Upper lobe of right lung (tissue), 1 donor: ENCODE measurements at regions not wholly inside any gene's neighbourhood (a gene's known extent, or its start where the extent isn't known, plus 50 kb on each side); places are given as distances from the start of the nearest gene placed in this dataset.

ENCODE experiments used
- ATAC-seq: fragments of 200-7000 bp; cut with Tn5 transposase; one replicate; pipeline ENCODE4 v1.9.1; 2020; ENCODE audit warnings: mild to moderate bottlenecking, moderate library complexity
- DNase-seq: peaks from one replicate; pipeline ENCODE4 v3.0.0-alpha.2; 2020
- H3K27ac ChIP-seq: fragments of 200-600 bp; one replicate; pipeline ENCODE4 v1.8.0; 2022
- H3K27me3 ChIP-seq: fragments of 200-600 bp; one replicate; pipeline ENCODE4 v1.8.0; 2022; ENCODE audit warnings: mild to moderate bottlenecking
- H3K36me3 ChIP-seq: fragments of 200-600 bp; one replicate; pipeline ENCODE4 v1.8.0; 2022
- H3K4me1 ChIP-seq: fragments of 200-600 bp; one replicate; pipeline ENCODE4 v1.8.0; 2022
- H3K4me3 ChIP-seq: fragments of 200-600 bp; one replicate; pipeline ENCODE4 v1.8.0; 2022; ENCODE audit warnings: mild to moderate bottlenecking
- H3K9me3 ChIP-seq: fragments of 200-600 bp; one replicate; pipeline ENCODE4 v1.8.0; 2022
- CTCF ChIP-seq: fragments of 200-600 bp; IDR thresholded peaks from one replicate; pipeline ENCODE4 v1.8.0; 2022; ENCODE audit warnings: antibody characterized with exemption
- intact Hi-C: fragments of 100-400 bp; cut with DNase I; formaldehyde crosslinking; loops from one replicate; pipeline ENCODE4 v1.11.0; 2022
- donor health status: DM: no; HTN: yes; CAD: no; lungs with severe emphysema.

- ATAC-seq (no peak), DNase-seq (no peak)
- H3K4me1 ChIP-seq = no peaks in the 10 kb centered on the region
- H3K36me3 ChIP-seq = no peaks in the 10 kb centered on the region
- H3K4me3 ChIP-seq = no peak overlapping the region
- H3K9me3 ChIP-seq = no peaks in the 10 kb centered on the region
- no peaks in the 10 kb centered on the region for H3K27me3 ChIP-seq
- TF ChIP-seq CTCF = no peak
- intact Hi-C loops = no loop called here
- H3K27ac ChIP-seq = no peak overlapping the region
Observed at GRCh38 chr7:34309584-34309983, 348.4 kb upstream of the NPSR1 start.

- intact Hi-C loops = no loop called here
Observed at GRCh38 chr7:34311591-34311990, 346.4 kb upstream of the NPSR1 start.

GRCh38 chr7:34312624-34313023 lies 345.4 kb upstream of the NPSR1 start:
- DNase-seq (no peak), ATAC-seq (no peak)
- Histone ChIP-seq H3K4me1 (no peaks in the 10 kb centered on the region), H3K4me3 (no peak overlapping the region), H3K27me3 (no peaks in the 10 kb centered on the region), H3K27ac (no peak overlapping the region), H3K9me3 (no peaks in the 10 kb centered on the region), H3K36me3 (no peaks in the 10 kb centered on the region)
- intact Hi-C loops = no loop called here
- TF ChIP-seq CTCF = no peak

More at GRCh38 chr7:34311591-34311990, 346.4 kb upstream of the NPSR1 start:
- no peak overlapping the region for H3K4me3 ChIP-seq
- no peak for TF ChIP-seq CTCF
- H3K4me1 ChIP-seq = no peaks in the 10 kb centered on the region
- no peaks in the 10 kb centered on the region for H3K9me3 ChIP-seq
- no peak overlapping the region for H3K27ac ChIP-seq
- no peak for ATAC-seq
- no peak for DNase-seq
- no peaks in the 10 kb centered on the region for H3K36me3 ChIP-seq
- H3K27me3 ChIP-seq = no peaks in the 10 kb centered on the region

GRCh38 chr7:34313289-34313688 lies 344.7 kb upstream of the NPSR1 start:
- no peaks in the 10 kb centered on the region for H3K4me1 ChIP-seq
- intact Hi-C loops = no loop called here
- H3K27me3 ChIP-seq = no peaks in the 10 kb centered on the region
- H3K36me3 ChIP-seq = no peaks in the 10 kb centered on the region
- DNase-seq (no peak), ATAC-seq (no peak)
- TF ChIP-seq CTCF = no peak
- H3K27ac ChIP-seq = no peak overlapping the region
- no peak overlapping the region for H3K4me3 ChIP-seq
- H3K9me3 ChIP-seq = no peaks in the 10 kb centered on the region

GRCh38 chr7:34315032-34315431 lies 343.0 kb upstream of the NPSR1 start:
- no peaks in the 10 kb centered on the region for H3K9me3 ChIP-seq
- H3K4me1 ChIP-seq = no peaks in the 10 kb centered on the region
- H3K27ac ChIP-seq = no peak overlapping the region
- no peaks in the 10 kb centered on the region for H3K36me3 ChIP-seq
- no peaks in the 10 kb centered on the region for H3K27me3 ChIP-seq
- intact Hi-C loops = no loop called here
- H3K4me3 ChIP-seq = no peak overlapping the region
- DNase-seq (no peak), ATAC-seq (no peak)
- TF ChIP-seq CTCF = no peak

GRCh38 chr7:34317039-34317438 lies 341.0 kb upstream of the NPSR1 start:
- no peaks in the 10 kb centered on the region for H3K36me3 ChIP-seq
- TF ChIP-seq CTCF = no peak
- peaks cover 6% of the 10 kb centered on the region for H3K4me1 ChIP-seq
- H3K27ac ChIP-seq = no peak overlapping the region
- DNase-seq (no peak), ATAC-seq (no peak)
- H3K4me3 ChIP-seq = no peak overlapping the region
- intact Hi-C loops = no loop called here
- no peaks in the 10 kb centered on the region for H3K27me3 ChIP-seq
- H3K9me3 ChIP-seq = no peaks in the 10 kb centered on the region
